Astrocyte (in vitro differentiated cells and primary cell): ENCODE measurements at regions not wholly inside any gene's neighbourhood (a gene's known extent, or its start where the extent isn't known, plus 50 kb on each side); places are given as distances from the start of the nearest gene placed in this dataset.

Experiments
- CTCF ChIP-seq: IDR thresholded peaks from 2 replicates; pipeline ENCODE4 v1.5.1; 2011; ENCODE audit warnings: low read depth, mild to moderate bottlenecking, inconsistent platforms, low read length, moderate library complexity; ENCODE audit not compliant: insufficient read depth
- EZH2 ChIP-seq: IDR thresholded peaks from 2 replicates; pipeline ENCODE4 v1.6.1; 2012; ENCODE audit warnings: mild to moderate bottlenecking, low read length, inconsistent platforms; ENCODE audit not compliant: insufficient read depth

- TF ChIP-seq CTCF (no peak), EZH2 (no peak)
Measured at GRCh38 chr5:153926201-153926600, 112.5 kb downstream of the FAM114A2 start.
